SK-N-MC (cell line): ENCODE measurements at regions not wholly inside any gene's neighbourhood (a gene's known extent, or its start where the extent isn't known, plus 50 kb on each side); places are given as distances from the start of the nearest gene placed in this dataset.

ENCODE experiments used
- DNase-seq: peaks from one replicate; pipeline ENCODE4 v3.0.0-alpha.2; 2011; ENCODE audit warnings: low read depth, low spot score
- H3K27ac ChIP-seq: fragments of 200-600 bp; sonication (generic); 2 replicates; pipeline ENCODE4 v1.5.1; 2016; ENCODE audit warnings: mixed run types
- H3K36me3 ChIP-seq: fragments of 200-600 bp; sonication (generic); 2 replicates; pipeline ENCODE4 v1.6.1; 2017; ENCODE audit warnings: antibody characterized with exemption, low read length, mixed read lengths; ENCODE audit not compliant: insufficient read depth
- H3K4me3 ChIP-seq: fragments of 200-600 bp; sonication (generic); 2 replicates; pipeline ENCODE4 v1.5.1; 2016
- H3K9ac ChIP-seq: fragments of 200-600 bp; sonication (generic); 2 replicates; pipeline ENCODE4 v1.8.0; 2017; ENCODE audit warnings: mixed run types, mixed read lengths; ENCODE audit not compliant: insufficient read length
- H3K9me3 ChIP-seq: fragments of 200-600 bp; sonication (generic); 2 replicates; pipeline ENCODE4 v1.6.1; 2017; ENCODE audit warnings: low read depth, mild to moderate bottlenecking, antibody characterized with exemption, low read length, moderate library complexity, mixed read lengths
- EZH2 ChIP-seq: fragments of 200-600 bp; sonication (generic); IDR thresholded peaks from one replicate; pipeline ENCODE4 v1.6.1; 2017; ENCODE audit warnings: antibody characterized with exemption
- FOXP2 ChIP-seq: optimal IDR thresholded peaks from 2 replicates; pipeline ENCODE3; 2011; ENCODE audit warnings: mild to moderate bottlenecking, moderate library complexity; ENCODE audit not compliant: insufficient read depth; ENCODE audit errors: extremely low read length, control extremely low read depth
- POLR2AphosphoS5 ChIP-seq: IDR thresholded peaks from 2 replicates; pipeline ENCODE4 v1.6.1; 2012; ENCODE audit warnings: mild to moderate bottlenecking, low read depth, low read length, borderline replicate concordance

- no peak for DNase-seq
- H3K9me3 ChIP-seq = no peaks in the 10 kb centered on the region
- TF ChIP-seq EZH2 (no peak), FOXP2 (no peak), POLR2AphosphoS5 (no peak)
- H3K36me3 ChIP-seq = no peaks in the 10 kb centered on the region
- H3K4me3 ChIP-seq = no peak overlapping the region
- H3K9ac ChIP-seq = no peak overlapping the region
- no peak overlapping the region for H3K27ac ChIP-seq
Measured at GRCh38 chr18:38487521-38487920, 921.9 kb upstream of the CELF4 start.

DNA sequence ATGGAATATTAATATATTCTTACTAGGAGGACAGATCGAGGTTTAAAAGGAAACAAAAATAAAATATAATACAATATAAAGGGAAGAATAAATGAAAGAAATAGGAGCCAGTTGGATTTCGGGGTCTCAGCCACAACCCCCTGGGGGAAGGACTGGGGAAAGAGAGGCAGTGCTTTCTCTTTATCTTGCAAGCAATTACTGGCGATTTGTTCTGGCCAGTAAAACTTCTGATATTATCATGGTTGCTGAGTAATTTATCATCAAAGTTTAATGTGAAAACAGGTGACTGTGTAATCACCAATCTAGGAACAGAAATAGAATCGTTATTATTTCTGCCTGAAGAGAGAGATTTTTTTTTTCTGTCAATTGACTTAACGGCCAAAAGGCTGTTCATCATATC, 917.7 kb upstream of the CELF4 start:
- no peak for DNase-seq
- no peaks in the 10 kb centered on the region for H3K36me3 ChIP-seq
- TF ChIP-seq POLR2AphosphoS5 (no peak), EZH2 (no peak), FOXP2 (no peak)
- no peak overlapping the region for H3K9ac ChIP-seq
- no peak overlapping the region for H3K4me3 ChIP-seq
- H3K9me3 ChIP-seq = no peaks in the 10 kb centered on the region
- H3K27ac ChIP-seq = no peak overlapping the region

- no peak overlapping the region for H3K4me3 ChIP-seq
- H3K9ac ChIP-seq = no peak overlapping the region
- H3K27ac ChIP-seq = no peak overlapping the region
- no peak for DNase-seq
- H3K9me3 ChIP-seq = no peaks in the 10 kb centered on the region
- TF ChIP-seq POLR2AphosphoS5 (no peak), EZH2 (no peak), FOXP2 (no peak)
- no peaks in the 10 kb centered on the region for H3K36me3 ChIP-seq
Measured at GRCh38 chr18:38481576-38481975, 916.0 kb upstream of the CELF4 start.

GRCh38 chr18:38475686-38476085, 910.1 kb upstream of the CELF4 start:
- Histone ChIP-seq H3K36me3 (no peaks in the 10 kb centered on the region), H3K9ac (no peak overlapping the region), H3K4me3 (no peak overlapping the region), H3K9me3 (no peaks in the 10 kb centered on the region), H3K27ac (no peak overlapping the region)
- TF ChIP-seq POLR2AphosphoS5 (no peak), EZH2 (no peak), FOXP2 (no peak)
- DNase-seq = no peak

DNA sequence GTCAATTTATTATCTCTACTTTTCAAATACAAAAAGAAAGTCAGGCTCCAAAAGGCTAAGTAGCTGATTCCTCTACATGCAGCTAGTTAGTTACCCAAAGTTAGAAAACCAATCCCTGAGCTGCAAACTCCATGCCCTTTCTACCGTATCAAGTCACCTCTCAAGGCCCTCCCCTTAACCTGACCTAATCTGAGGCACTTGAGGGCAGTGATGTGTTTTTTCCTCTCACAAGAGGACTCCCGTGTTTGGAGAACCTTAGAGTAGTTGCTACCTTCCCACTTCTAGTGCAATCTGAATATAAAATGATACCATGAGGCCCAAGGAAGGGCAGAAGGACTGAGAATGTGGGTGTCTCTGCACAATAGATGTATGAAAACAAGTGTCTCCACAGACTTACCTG, 907.9 kb upstream of the CELF4 start:
- TF ChIP-seq EZH2 (no peak), FOXP2 (no peak), POLR2AphosphoS5 (no peak)
- no peak overlapping the region for H3K27ac ChIP-seq
- H3K9ac ChIP-seq = no peak overlapping the region
- H3K9me3 ChIP-seq = no peaks in the 10 kb centered on the region
- no peak for DNase-seq
- no peak overlapping the region for H3K4me3 ChIP-seq
- H3K36me3 ChIP-seq = no peaks in the 10 kb centered on the region

GRCh38 chr18:38470421-38470820, 904.8 kb upstream of the CELF4 start:
- DNase-seq = no peak
- no peak overlapping the region for H3K27ac ChIP-seq
- no peaks in the 10 kb centered on the region for H3K9me3 ChIP-seq

GRCh38 chr18:38466426-38466825, 900.8 kb upstream of the CELF4 start:
- Histone ChIP-seq H3K4me3 (no peak overlapping the region), H3K9me3 (no peaks in the 10 kb centered on the region), H3K27ac (no peak overlapping the region), H3K36me3 (no peaks in the 10 kb centered on the region), H3K9ac (no peak overlapping the region)
- TF ChIP-seq FOXP2 = no peak
- TF ChIP-seq EZH2 = no peak
- TF ChIP-seq POLR2AphosphoS5 = no peak
- no peak for DNase-seq

More at GRCh38 chr18:38470421-38470820, 904.8 kb upstream of the CELF4 start:
- no peak overlapping the region for H3K9ac ChIP-seq
- H3K36me3 ChIP-seq = no peaks in the 10 kb centered on the region
- no peak overlapping the region for H3K4me3 ChIP-seq
- TF ChIP-seq EZH2 (no peak), FOXP2 (no peak), POLR2AphosphoS5 (no peak)

DNA sequence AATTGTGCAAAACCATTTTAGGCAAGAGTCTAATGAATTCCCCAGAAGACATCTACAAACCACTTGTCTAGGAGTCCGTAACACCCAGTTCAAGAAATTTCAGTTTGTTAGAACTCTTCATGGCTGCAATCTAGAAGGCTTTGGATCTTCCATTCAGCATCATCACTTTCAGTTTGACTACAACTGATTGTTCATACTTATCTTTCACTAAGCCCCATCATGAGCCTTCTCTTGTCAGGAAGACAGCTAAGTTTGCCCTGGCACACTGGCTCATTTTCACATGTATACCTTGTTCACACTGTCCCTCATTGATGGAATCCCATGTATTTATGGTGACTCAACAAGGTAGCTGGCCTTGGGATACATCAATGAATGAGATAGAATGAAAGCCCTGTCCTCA, 898.4 kb upstream of the CELF4 start:
- Histone ChIP-seq H3K27ac (no peak overlapping the region), H3K36me3 (no peaks in the 10 kb centered on the region), H3K9me3 (no peaks in the 10 kb centered on the region), H3K9ac (no peak overlapping the region), H3K4me3 (no peak overlapping the region)
- TF ChIP-seq EZH2 (no peak), POLR2AphosphoS5 (no peak), FOXP2 (no peak)
- DNase-seq = no peak

- H3K9me3 ChIP-seq = no peaks in the 10 kb centered on the region
- no peak overlapping the region for H3K27ac ChIP-seq
- H3K9ac ChIP-seq = no peak overlapping the region
- H3K4me3 ChIP-seq = no peak overlapping the region
- H3K36me3 ChIP-seq = no peaks in the 10 kb centered on the region
- TF ChIP-seq EZH2 (no peak), POLR2AphosphoS5 (no peak), FOXP2 (no peak)
- DNase-seq = no peak
Measured at GRCh38 chr18:38460657-38461056, 895.1 kb upstream of the CELF4 start.
